Activated CD8-positive, alpha-beta T cell treated with anti-CD3 and anti-CD28 coated beads, Interleukin-2, amount 10 ng/mL, durations not matched to agents 7 days and 5 days (primary cell): ENCODE measurements at regions not wholly inside any gene's neighbourhood (a gene's known extent, or its start where the extent isn't known, plus 50 kb on each side); places are given as distances from the start of the nearest gene placed in this dataset.

Experiments used
- ATAC-seq: fragments of 150-1000 bp; cut with Tn5 transposase; one replicate; pipeline ENCODE4 v1.10.0; 2021; ENCODE audit warnings: moderate library complexity
- CTCF ChIA-PET: fragments of 350-600 bp; sonication (Branson Sonifier 250); formaldehyde crosslinking; loops from one replicate; lab custom pipeline; 2021; ENCODE audit warnings: antibody characterized with exemption; lab: Charles Lee
- POLR2A ChIA-PET: fragments of 350-600 bp; sonication (Branson Sonifier 250); formaldehyde crosslinking; loops from one replicate; lab custom pipeline; 2021; ENCODE audit warnings: antibody characterized with exemption; lab: Charles Lee
- DNase-seq: peaks from one replicate; pipeline ENCODE4 v3.0.0-alpha.2; 2020
- H3K27ac Mint-ChIP-seq: one replicate; pipeline ENCODE4 v1.8.0; 2021; ENCODE audit warnings: mild to moderate bottlenecking, mixed read lengths
- H3K27me3 Mint-ChIP-seq: one replicate; pipeline ENCODE4 v1.8.0; 2021; ENCODE audit warnings: low read depth, mixed read lengths
- H3K36me3 Mint-ChIP-seq: one replicate; pipeline ENCODE4 v1.8.0; 2021; ENCODE audit warnings: low read depth, mixed read lengths
- H3K4me1 Mint-ChIP-seq: one replicate; pipeline ENCODE4 v1.8.0; 2021; ENCODE audit warnings: low read depth, mixed read lengths
- H3K4me3 Mint-ChIP-seq: one replicate; pipeline ENCODE4 v1.8.0; 2021; ENCODE audit warnings: mild to moderate bottlenecking, mixed read lengths
- H3K9me3 Mint-ChIP-seq: one replicate; pipeline ENCODE4 v1.8.0; 2022; ENCODE audit warnings: mixed read lengths; ENCODE audit not compliant: insufficient read depth

- Mint-ChIP-seq H3K27ac (no peak overlapping the region), H3K27me3 (no peaks in the 10 kb centered on the region), H3K9me3 (no peaks in the 10 kb centered on the region), H3K4me3 (no peak overlapping the region), H3K4me1 (no peaks in the 10 kb centered on the region), H3K36me3 (no peaks in the 10 kb centered on the region)
- no peak for ATAC-seq
- ChIA-PET POLR2A (no interaction called here), CTCF (no interaction called here)
- no peak for DNase-seq
Measured at GRCh38 chr14:80446356-80446755, 235.1 kb upstream of the DIO2 start.

- H3K27me3 Mint-ChIP-seq: no peaks in the 10 kb centered on the region
- H3K36me3 Mint-ChIP-seq: no peaks in the 10 kb centered on the region
- DNase-seq (no peak), ATAC-seq (no peak)
- no peaks in the 10 kb centered on the region for H3K9me3 Mint-ChIP-seq
- ChIA-PET CTCF (no interaction called here), POLR2A (no interaction called here)
- H3K27ac Mint-ChIP-seq: no peak overlapping the region
- H3K4me1 Mint-ChIP-seq: no peaks in the 10 kb centered on the region
- H3K4me3 Mint-ChIP-seq: no peak overlapping the region
Measured at GRCh38 chr14:80445605-80446004, 234.3 kb upstream of the DIO2 start.

- H3K4me1 Mint-ChIP-seq: no peaks in the 10 kb centered on the region
- no peaks in the 10 kb centered on the region for H3K27me3 Mint-ChIP-seq
- ATAC-seq: no peak
- H3K4me3 Mint-ChIP-seq: no peak overlapping the region
- no peaks in the 10 kb centered on the region for H3K9me3 Mint-ChIP-seq
- no peaks in the 10 kb centered on the region for H3K36me3 Mint-ChIP-seq
- POLR2A ChIA-PET: no interaction called here
- no peak overlapping the region for H3K27ac Mint-ChIP-seq
- CTCF ChIA-PET: no interaction called here
- DNase-seq: no peak
Measured at GRCh38 chr14:80434574-80435321, 223.4 kb upstream of the DIO2 start.

GRCh38 chr14:80433811-80434210 is 222.5 kb upstream of the DIO2 start:
- H3K27me3 Mint-ChIP-seq: no peaks in the 10 kb centered on the region
- H3K9me3 Mint-ChIP-seq: no peaks in the 10 kb centered on the region
- POLR2A ChIA-PET: no interaction called here
- CTCF ChIA-PET: no interaction called here
- ATAC-seq (no peak), DNase-seq (no peak)
- no peak overlapping the region for H3K27ac Mint-ChIP-seq
- H3K36me3 Mint-ChIP-seq: no peaks in the 10 kb centered on the region
- no peaks in the 10 kb centered on the region for H3K4me1 Mint-ChIP-seq
- H3K4me3 Mint-ChIP-seq: no peak overlapping the region

- no peak overlapping the region for H3K4me3 Mint-ChIP-seq
- ATAC-seq: no peak
- H3K27ac Mint-ChIP-seq: no peak overlapping the region
- H3K9me3 Mint-ChIP-seq: no peaks in the 10 kb centered on the region
- no peaks in the 10 kb centered on the region for H3K36me3 Mint-ChIP-seq
- no peak for DNase-seq
- H3K27me3 Mint-ChIP-seq: no peaks in the 10 kb centered on the region
- POLR2A ChIA-PET: no interaction called here
- H3K4me1 Mint-ChIP-seq: no peaks in the 10 kb centered on the region
- CTCF ChIA-PET: no interaction called here
Measured at GRCh38 chr14:80428671-80429070, 217.4 kb upstream of the DIO2 start.

- H3K4me3 Mint-ChIP-seq: no peak overlapping the region
- H3K36me3 Mint-ChIP-seq: no peaks in the 10 kb centered on the region
- H3K4me1 Mint-ChIP-seq: no peaks in the 10 kb centered on the region
- DNase-seq: no peak
- ChIA-PET CTCF (no interaction called here), POLR2A (no interaction called here)
- no peaks in the 10 kb centered on the region for H3K27me3 Mint-ChIP-seq
- H3K9me3 Mint-ChIP-seq: no peaks in the 10 kb centered on the region
- no peak for ATAC-seq
- H3K27ac Mint-ChIP-seq: no peak overlapping the region
Measured at GRCh38 chr14:80428171-80428570, 216.9 kb upstream of the DIO2 start.

- Mint-ChIP-seq H3K36me3 (no peaks in the 10 kb centered on the region), H3K27ac (no peak overlapping the region), H3K4me3 (no peak overlapping the region), H3K27me3 (no peaks in the 10 kb centered on the region), H3K9me3 (no peaks in the 10 kb centered on the region), H3K4me1 (no peaks in the 10 kb centered on the region)
- CTCF ChIA-PET: no interaction called here
- no peak for ATAC-seq
- no peak for DNase-seq
- POLR2A ChIA-PET: no interaction called here
Measured at GRCh38 chr14:80427101-80427500, 215.8 kb upstream of the DIO2 start.

- H3K4me3 Mint-ChIP-seq: no peak overlapping the region
- no peaks in the 10 kb centered on the region for H3K27me3 Mint-ChIP-seq
- no peaks in the 10 kb centered on the region for H3K36me3 Mint-ChIP-seq
- no peaks in the 10 kb centered on the region for H3K4me1 Mint-ChIP-seq
- DNase-seq (no peak), ATAC-seq (no peak)
- H3K9me3 Mint-ChIP-seq: no peaks in the 10 kb centered on the region
- H3K27ac Mint-ChIP-seq: no peak overlapping the region
- CTCF ChIA-PET: no interaction called here
- POLR2A ChIA-PET: no interaction called here
Measured at GRCh38 chr14:80426683-80427082, 215.4 kb upstream of the DIO2 start.

GRCh38 chr14:80425686-80426085 is 214.4 kb upstream of the DIO2 start:
- no peak for DNase-seq
- H3K4me3 Mint-ChIP-seq: no peak overlapping the region
- H3K27ac Mint-ChIP-seq: no peak overlapping the region
- H3K27me3 Mint-ChIP-seq: no peaks in the 10 kb centered on the region
- no peaks in the 10 kb centered on the region for H3K36me3 Mint-ChIP-seq
- CTCF ChIA-PET: no interaction called here
- no peaks in the 10 kb centered on the region for H3K9me3 Mint-ChIP-seq
- no peaks in the 10 kb centered on the region for H3K4me1 Mint-ChIP-seq
- POLR2A ChIA-PET: no interaction called here
- ATAC-seq: no peak

GRCh38 chr14:80419769-80420168 is 208.5 kb upstream of the DIO2 start:
- ChIA-PET CTCF (no interaction called here), POLR2A (no interaction called here)
- H3K36me3 Mint-ChIP-seq: no peaks in the 10 kb centered on the region
- H3K27me3 Mint-ChIP-seq: no peaks in the 10 kb centered on the region
- no peaks in the 10 kb centered on the region for H3K9me3 Mint-ChIP-seq
- H3K4me3 Mint-ChIP-seq: no peak overlapping the region
- no peaks in the 10 kb centered on the region for H3K4me1 Mint-ChIP-seq
- H3K27ac Mint-ChIP-seq: no peak overlapping the region
- ATAC-seq (no peak), DNase-seq (no peak)

GRCh38 chr14:80419345-80419744 is 208.0 kb upstream of the DIO2 start:
- no peaks in the 10 kb centered on the region for H3K27me3 Mint-ChIP-seq

GRCh38 chr14:80415636-80416035 is 204.3 kb upstream of the DIO2 start:
- no peak overlapping the region for H3K4me3 Mint-ChIP-seq
- H3K27ac Mint-ChIP-seq: no peak overlapping the region
- no peaks in the 10 kb centered on the region for H3K27me3 Mint-ChIP-seq
- H3K9me3 Mint-ChIP-seq: no peaks in the 10 kb centered on the region
- CTCF ChIA-PET: no interaction called here
- DNase-seq (no peak), ATAC-seq (no peak)
- H3K4me1 Mint-ChIP-seq: no peaks in the 10 kb centered on the region
- no peaks in the 10 kb centered on the region for H3K36me3 Mint-ChIP-seq
- POLR2A ChIA-PET: no interaction called here

More at GRCh38 chr14:80419345-80419744, 208.0 kb upstream of the DIO2 start:
- Mint-ChIP-seq H3K4me3 (no peak overlapping the region), H3K27ac (no peak overlapping the region), H3K4me1 (no peaks in the 10 kb centered on the region), H3K9me3 (no peaks in the 10 kb centered on the region), H3K36me3 (no peaks in the 10 kb centered on the region)
- ChIA-PET POLR2A (no interaction called here), CTCF (no interaction called here)
- DNase-seq (no peak), ATAC-seq (no peak)

- Mint-ChIP-seq H3K9me3 (no peaks in the 10 kb centered on the region), H3K27ac (no peak overlapping the region), H3K4me3 (no peak overlapping the region), H3K27me3 (no peaks in the 10 kb centered on the region), H3K36me3 (no peaks in the 10 kb centered on the region), H3K4me1 (no peaks in the 10 kb centered on the region)
- ATAC-seq: no peak
- no peak for DNase-seq
- CTCF ChIA-PET: no interaction called here
- POLR2A ChIA-PET: no interaction called here
Measured at GRCh38 chr14:80414080-80414479, 202.8 kb upstream of the DIO2 start.
